ENCODE measurements at regions not wholly inside any gene's neighbourhood (a gene's known extent, or its start where the extent isn't known, plus 50 kb on each side); places are given as distances from the start of the nearest gene placed in this dataset.

DNA sequence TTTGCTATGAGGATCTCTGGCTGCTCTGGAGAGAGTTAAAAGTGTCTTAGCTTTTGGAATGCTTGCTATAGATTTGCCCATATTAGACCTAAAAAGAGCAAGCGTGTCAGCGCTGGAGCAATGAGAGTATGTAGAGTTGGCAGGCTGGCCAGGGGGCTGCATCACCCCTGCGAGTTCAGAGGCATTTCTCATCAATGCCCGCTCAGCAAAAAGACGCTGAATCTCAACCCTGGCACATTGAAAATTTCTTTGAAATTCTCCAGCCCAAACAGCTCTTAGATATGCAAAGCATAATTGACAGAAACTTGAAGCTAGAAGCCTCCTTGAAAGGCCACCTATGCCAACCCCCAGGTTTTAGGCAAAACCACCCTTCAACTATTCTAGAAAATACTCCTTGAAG lies 135.5 kb upstream of the F3 start:
- Histone ChIP-seq H3K4me2 (ENCODE audit: low read length) (no peak overlapping the region), H3K9ac (ENCODE audit: low read length) (no peak overlapping the region), H4K20me1 (ENCODE audit: insufficient read depth, low read length) (no peaks in the 10 kb centered on the region), H2AFZ (ENCODE audit: low read depth, low read length) (no peak overlapping the region), H3K36me3 (ENCODE audit: insufficient read depth, low read length) (no peaks in the 10 kb centered on the region), H3K9me3 (ENCODE audit: insufficient read depth, low read depth, low read length) (no peaks in the 10 kb centered on the region), H3K4me3 (ENCODE audit: insufficient read depth, low read depth, low read length) (no peak overlapping the region), H3K27ac (ENCODE audit: low read depth, low read length) (no peak overlapping the region), H3K27me3 (ENCODE audit: insufficient read depth, low read length) (no peaks in the 10 kb centered on the region), H3K79me2 (ENCODE audit: insufficient read depth, low read length) (no peaks in the 10 kb centered on the region), H3K4me1 (ENCODE audit: insufficient read depth, low read length) (peaks cover 3% of the 10 kb centered on the region)
- Mint-ChIP-seq H3K4me3 (ENCODE audit: unreplicated experiment) (no peak overlapping the region), H3K27me3 (ENCODE audit: low read depth, unreplicated experiment) (no peaks in the 10 kb centered on the region), H3K4me1 (ENCODE audit: low read depth, unreplicated experiment) (peaks cover 18% of the 10 kb centered on the region), H3K27ac (ENCODE audit: unreplicated experiment) (no peak overlapping the region), H3K9me3 (ENCODE audit: unreplicated experiment) (no peaks in the 10 kb centered on the region), H3K36me3 (ENCODE audit: low read depth, unreplicated experiment) (peaks cover 8% of the 10 kb centered on the region)
- TF ChIP-seq EZH2 (IDR thresholded peaks at IDR 0.05; ENCODE audit: insufficient read depth, low read length): no peak
- TF ChIP-seq, protein P1, sequence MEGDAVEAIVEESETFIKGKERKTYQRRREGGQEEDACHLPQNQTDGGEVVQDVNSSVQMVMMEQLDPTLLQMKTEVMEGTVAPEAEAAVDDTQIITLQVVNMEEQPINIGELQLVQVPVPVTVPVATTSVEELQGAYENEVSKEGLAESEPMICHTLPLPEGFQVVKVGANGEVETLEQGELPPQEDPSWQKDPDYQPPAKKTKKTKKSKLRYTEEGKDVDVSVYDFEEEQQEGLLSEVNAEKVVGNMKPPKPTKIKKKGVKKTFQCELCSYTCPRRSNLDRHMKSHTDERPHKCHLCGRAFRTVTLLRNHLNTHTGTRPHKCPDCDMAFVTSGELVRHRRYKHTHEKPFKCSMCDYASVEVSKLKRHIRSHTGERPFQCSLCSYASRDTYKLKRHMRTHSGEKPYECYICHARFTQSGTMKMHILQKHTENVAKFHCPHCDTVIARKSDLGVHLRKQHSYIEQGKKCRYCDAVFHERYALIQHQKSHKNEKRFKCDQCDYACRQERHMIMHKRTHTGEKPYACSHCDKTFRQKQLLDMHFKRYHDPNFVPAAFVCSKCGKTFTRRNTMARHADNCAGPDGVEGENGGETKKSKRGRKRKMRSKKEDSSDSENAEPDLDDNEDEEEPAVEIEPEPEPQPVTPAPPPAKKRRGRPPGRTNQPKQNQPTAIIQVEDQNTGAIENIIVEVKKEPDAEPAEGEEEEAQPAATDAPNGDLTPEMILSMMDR (IDR thresholded peaks at IDR 0.05; ENCODE audit: insufficient read depth, low read depth, low read length): no peak
- DNase-seq (ENCODE audit: low read depth) (no peak), FAIRE-seq (no peak)

DNA sequence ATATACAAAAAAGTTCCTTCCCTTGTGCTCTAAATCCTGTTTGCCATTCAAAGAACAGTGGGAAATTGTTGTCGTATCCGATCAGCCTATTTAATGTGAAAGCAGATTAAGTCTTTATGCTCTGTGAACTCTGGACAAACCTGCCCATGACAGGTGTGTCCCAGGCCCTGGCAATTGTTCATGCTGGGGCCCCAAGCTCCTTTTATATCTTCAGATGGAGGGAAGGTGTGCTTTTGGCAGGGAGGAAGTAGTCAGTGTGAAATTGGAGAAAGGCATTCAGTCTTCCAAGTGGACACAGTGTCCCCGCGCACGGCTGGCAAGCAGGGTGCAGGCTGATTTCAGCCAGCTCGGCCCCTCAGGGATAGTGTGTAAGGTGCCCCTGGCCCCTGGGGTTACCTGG lies 135.1 kb upstream of the F3 start:
- H3K27me3 ChIP-seq (ENCODE audit: insufficient read depth, low read length): no peaks in the 10 kb centered on the region
- H3K4me2 ChIP-seq (ENCODE audit: low read length): no peak overlapping the region
- no peak for FAIRE-seq
- H3K27me3 Mint-ChIP-seq (ENCODE audit: low read depth, unreplicated experiment): no peaks in the 10 kb centered on the region
- H3K4me1 Mint-ChIP-seq (ENCODE audit: low read depth, unreplicated experiment): peaks cover 18% of the 10 kb centered on the region
- H3K9ac ChIP-seq (ENCODE audit: low read length): no peak overlapping the region
- TF ChIP-seq EZH2 (IDR thresholded peaks at IDR 0.05; ENCODE audit: insufficient read depth, low read length): no peak
- TF ChIP-seq, protein P1 (IDR thresholded peaks at IDR 0.05; ENCODE audit: insufficient read depth, low read depth, low read length): no peak
- H3K36me3 ChIP-seq (ENCODE audit: insufficient read depth, low read length): no peaks in the 10 kb centered on the region
- H3K9me3 Mint-ChIP-seq (ENCODE audit: unreplicated experiment): no peaks in the 10 kb centered on the region
- no peak for DNase-seq (ENCODE audit: low read depth)
- H3K4me1 ChIP-seq (ENCODE audit: insufficient read depth, low read length): peaks cover 3% of the 10 kb centered on the region
- peaks cover 8% of the 10 kb centered on the region for H3K36me3 Mint-ChIP-seq (ENCODE audit: low read depth, unreplicated experiment)
- H3K27ac Mint-ChIP-seq (ENCODE audit: unreplicated experiment): no peak overlapping the region
- no peak overlapping the region for H3K27ac ChIP-seq (ENCODE audit: low read depth, low read length)
- H3K4me3 ChIP-seq (ENCODE audit: insufficient read depth, low read depth, low read length): no peak overlapping the region
- H4K20me1 ChIP-seq (ENCODE audit: insufficient read depth, low read length): no peaks in the 10 kb centered on the region
- H3K79me2 ChIP-seq (ENCODE audit: insufficient read depth, low read length): no peaks in the 10 kb centered on the region
- no peaks in the 10 kb centered on the region for H3K9me3 ChIP-seq (ENCODE audit: insufficient read depth, low read depth, low read length)
- H2AFZ ChIP-seq (ENCODE audit: low read depth, low read length): no peak overlapping the region
- no peak overlapping the region for H3K4me3 Mint-ChIP-seq (ENCODE audit: unreplicated experiment)

DNA sequence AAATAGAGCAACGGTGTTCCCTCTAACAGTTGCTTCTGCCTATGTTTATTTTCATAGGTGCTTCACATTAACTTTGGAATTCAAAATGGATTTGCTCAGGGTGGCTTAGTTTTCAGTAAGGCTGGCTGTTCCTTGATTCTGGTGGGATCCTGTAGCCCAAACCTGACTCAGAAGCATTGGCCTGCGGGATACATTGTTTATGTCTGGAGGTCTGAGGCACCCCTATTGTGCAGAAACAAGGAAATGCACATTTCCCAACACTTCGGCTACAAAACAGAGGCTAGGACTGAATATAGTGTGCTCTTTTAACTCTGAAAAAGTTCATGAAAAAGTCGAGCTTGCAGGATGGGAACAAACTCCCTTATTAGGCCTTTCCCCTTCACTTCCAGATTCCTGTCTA lies 133.8 kb upstream of the F3 start:
- FAIRE-seq (no peak), DNase-seq (ENCODE audit: low read depth) (peak; percentile 72)
- Histone ChIP-seq H3K4me2 (ENCODE audit: low read length) (peak overlapping the region; percentile 6), H3K4me3 (ENCODE audit: insufficient read depth, low read depth, low read length) (no peak overlapping the region), H3K4me1 (ENCODE audit: insufficient read depth, low read length) (peaks cover 3% of the 10 kb centered on the region), H3K79me2 (ENCODE audit: insufficient read depth, low read length) (no peaks in the 10 kb centered on the region), H2AFZ (ENCODE audit: low read depth, low read length) (no peak overlapping the region), H3K9me3 (ENCODE audit: insufficient read depth, low read depth, low read length) (no peaks in the 10 kb centered on the region), H3K27ac (ENCODE audit: low read depth, low read length) (peak overlapping the region; percentile 12), H3K36me3 (ENCODE audit: insufficient read depth, low read length) (no peaks in the 10 kb centered on the region), H3K9ac (ENCODE audit: low read length) (no peak overlapping the region), H3K27me3 (ENCODE audit: insufficient read depth, low read length) (no peaks in the 10 kb centered on the region), H4K20me1 (ENCODE audit: insufficient read depth, low read length) (no peaks in the 10 kb centered on the region)
- Mint-ChIP-seq H3K4me3 (ENCODE audit: unreplicated experiment) (no peak overlapping the region), H3K9me3 (ENCODE audit: unreplicated experiment) (no peaks in the 10 kb centered on the region), H3K27me3 (ENCODE audit: low read depth, unreplicated experiment) (no peaks in the 10 kb centered on the region), H3K36me3 (ENCODE audit: low read depth, unreplicated experiment) (peaks cover 8% of the 10 kb centered on the region), H3K27ac (ENCODE audit: unreplicated experiment) (no peak overlapping the region), H3K4me1 (ENCODE audit: low read depth, unreplicated experiment) (peaks cover 26% of the 10 kb centered on the region)
- no peak for TF ChIP-seq EZH2 (IDR thresholded peaks at IDR 0.05; ENCODE audit: insufficient read depth, low read length)
